GM12891 (cell line): ENCODE measurements at regions not wholly inside any gene's neighbourhood (a gene's known extent, or its start where the extent isn't known, plus 50 kb on each side); places are given as distances from the start of the nearest gene placed in this dataset.

Source experiments
- POLR2A ChIP-seq: IDR thresholded peaks from 2 replicates; pipeline ENCODE4 v1.6.1; 2011; ENCODE audit warnings: low read depth, low read length, control low read depth
- POLR2AphosphoS5 ChIP-seq: IDR thresholded peaks from 2 replicates; pipeline ENCODE4 v1.6.1; 2011; ENCODE audit warnings: low read depth, low read length, control low read depth
- SPI1 ChIP-seq: IDR thresholded peaks from 2 replicates; pipeline ENCODE4 v1.6.1; 2011; ENCODE audit warnings: low read depth, low read length, control low read depth
- TAF1 ChIP-seq: IDR thresholded peaks from 2 replicates; pipeline ENCODE4 v1.6.1; 2011; ENCODE audit warnings: low read depth, low read length, control low read depth

DNA sequence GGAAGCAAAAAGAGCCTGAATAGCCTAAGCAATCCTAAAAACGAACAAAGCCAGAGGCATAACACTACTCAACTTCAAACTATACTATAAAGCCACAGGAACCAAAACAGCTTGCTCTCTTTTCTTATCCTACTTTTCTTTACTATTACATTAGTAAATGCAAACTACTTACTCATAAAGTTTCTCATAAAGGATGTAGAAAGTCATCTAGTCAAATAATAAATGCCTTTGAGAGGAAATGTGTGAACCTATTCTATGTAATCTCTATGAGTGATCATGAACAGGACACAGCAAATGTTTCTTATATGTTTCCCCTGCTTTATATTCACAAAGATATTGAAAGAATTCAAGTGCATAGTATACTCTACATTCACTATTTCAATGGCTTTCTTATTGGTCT lies 176.9 kb upstream of the MDGA2 start:
- TF ChIP-seq POLR2A = no peak
- no peak for TF ChIP-seq POLR2AphosphoS5
- TF ChIP-seq TAF1 = no peak
- TF ChIP-seq SPI1 = no peak
